Non-pigmented ciliary epithelial cell (primary cell): ENCODE measurements at regions not wholly inside any gene's neighbourhood (a gene's known extent, or its start where the extent isn't known, plus 50 kb on each side); places are given as distances from the start of the nearest gene placed in this dataset.

Experiments
- DNase-seq: peaks from one replicate; pipeline ENCODE4 v3.0.0-alpha.2; 2010; ENCODE audit warnings: low read depth

GRCh38 chrX:71000139-71000538, 68.0 kb downstream of the SNX12 start:
- DNase-seq: no peak

GRCh38 chrX:70998411-70999027, 67.6 kb upstream of the SLC7A3 start:
- peak; percentile 17 for DNase-seq

- DNase-seq: no peak
Observed at GRCh38 chrX:70995338-70995737, 64.4 kb upstream of the SLC7A3 start.

GRCh38 chrX:70988425-70988824, 57.5 kb upstream of the SLC7A3 start:
- no peak for DNase-seq
